ENCODE measurements at regions not wholly inside any gene's neighbourhood (a gene's known extent, or its start where the extent isn't known, plus 50 kb on each side); places are given as distances from the start of the nearest gene placed in this dataset.

DNA sequence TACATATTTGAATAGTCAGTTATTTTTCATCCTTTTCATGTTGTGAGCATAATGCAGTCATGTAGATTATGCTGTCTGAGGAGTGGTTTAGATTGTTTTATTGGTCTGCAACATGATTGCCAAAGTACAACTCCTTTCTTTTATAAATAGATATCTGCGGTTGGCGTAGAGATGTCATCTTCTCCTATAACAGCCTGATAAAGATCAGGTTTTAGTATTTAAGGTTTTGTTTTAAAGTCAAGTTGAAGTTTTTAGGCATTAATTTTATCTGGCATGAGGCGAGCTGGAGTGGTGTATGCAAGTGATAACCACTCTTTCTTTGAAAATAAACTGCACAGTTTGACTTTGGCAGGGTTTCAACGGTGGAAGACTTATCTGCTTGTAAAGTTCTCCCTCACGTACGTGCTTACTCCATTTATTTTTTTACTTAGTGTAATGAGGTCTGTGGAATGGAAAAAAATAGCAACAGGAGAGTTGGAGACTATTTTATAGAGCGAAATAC is 126.3 kb downstream of the FBXO8 start:
- TF ChIP-seq ZFX (IDR thresholded peaks at IDR 0.05; ENCODE audit: borderline replicate concordance) (no peak), CTCF (IDR thresholded peaks at IDR 0.05) (no peak)
- no peak overlapping the region for H3K27ac ChIP-seq

GRCh38 chr4:174156239-174156826 is 127.1 kb downstream of the FBXO8 start:
- H3K27ac ChIP-seq, result no peak overlapping the region
- TF ChIP-seq CTCF (IDR thresholded peaks at IDR 0.05), result peak; percentile 72
- TF ChIP-seq ZFX (IDR thresholded peaks at IDR 0.05; ENCODE audit: borderline replicate concordance), result no peak

DNA sequence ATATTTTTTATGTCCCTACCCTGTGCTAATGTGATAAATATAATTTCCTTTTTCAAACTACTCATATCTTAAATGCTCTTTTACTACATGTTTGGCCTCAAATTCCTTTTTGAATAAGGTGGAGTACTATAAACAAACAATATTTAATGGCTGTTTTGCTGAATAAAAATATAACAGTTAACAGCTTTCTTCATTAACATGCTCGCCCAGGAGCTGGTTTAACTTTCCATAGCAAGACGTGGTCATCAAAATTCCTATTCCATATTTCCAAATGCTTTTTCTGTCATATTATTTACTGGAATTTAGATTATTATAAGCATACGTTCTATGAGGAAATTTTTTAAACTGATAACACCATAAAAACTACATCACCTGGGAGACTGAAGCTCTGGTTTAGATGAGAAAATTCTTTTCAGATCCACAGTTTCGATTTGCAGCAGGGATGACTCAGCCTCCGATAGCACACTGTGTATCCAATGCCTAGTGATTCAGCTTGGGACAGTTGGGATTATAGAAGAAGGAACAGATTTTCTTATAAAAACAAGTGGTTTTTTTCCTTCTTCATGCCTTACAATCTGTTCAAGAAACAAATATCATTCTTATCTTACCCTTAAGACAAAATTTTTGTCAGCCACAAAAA is 129.1 kb downstream of the FBXO8 start:
- TF ChIP-seq ZFX (IDR thresholded peaks at IDR 0.05; ENCODE audit: borderline replicate concordance), result no peak
- TF ChIP-seq CTCF (IDR thresholded peaks at IDR 0.05), result no peak
- H3K27ac ChIP-seq, result no peak overlapping the region

DNA sequence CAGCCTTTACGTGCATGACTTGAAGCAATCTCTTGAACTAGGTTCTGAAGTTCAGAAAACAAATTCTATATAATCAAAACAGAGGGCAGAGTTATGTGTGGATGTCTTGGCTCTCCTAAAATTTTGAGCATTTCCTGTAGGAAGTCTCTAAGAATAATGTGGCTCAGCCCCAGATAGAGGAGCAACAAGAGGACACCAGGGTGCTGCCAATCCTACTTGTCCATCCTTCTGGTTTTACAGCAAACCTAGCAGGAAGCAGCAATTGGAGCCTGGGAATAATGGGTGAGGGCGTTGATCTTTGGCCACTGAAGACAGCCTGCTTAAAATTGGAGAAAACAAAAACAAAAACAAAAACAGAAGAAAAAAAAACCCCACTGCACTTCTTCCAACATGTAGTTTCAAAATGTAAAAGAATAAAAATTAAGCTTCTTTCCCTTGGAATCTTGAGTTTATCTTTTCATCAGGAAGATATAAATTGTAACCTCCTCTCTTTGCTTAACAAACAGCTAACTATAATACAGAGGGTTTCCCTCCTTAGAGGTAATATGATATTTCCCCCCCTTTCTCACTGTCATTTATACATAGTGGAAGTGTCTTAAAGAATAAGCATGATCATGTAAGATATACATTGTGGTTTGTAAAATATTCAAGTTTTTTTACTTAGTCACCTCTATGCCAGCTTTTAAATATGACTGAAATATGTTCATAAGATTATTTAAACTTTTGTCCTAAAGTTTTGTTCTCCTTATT is 130.6 kb downstream of the FBXO8 start:
- H3K27ac ChIP-seq, result no peak overlapping the region

GRCh38 chr4:174147863-174148262 is 135.6 kb downstream of the FBXO8 start:
- TF ChIP-seq ZFX (IDR thresholded peaks at IDR 0.05; ENCODE audit: borderline replicate concordance) (no peak), CTCF (IDR thresholded peaks at IDR 0.05) (no peak)
- no peak overlapping the region for H3K27ac ChIP-seq

More for the DNA sequence above, 130.6 kb downstream of the FBXO8 start:
- TF ChIP-seq ZFX (IDR thresholded peaks at IDR 0.05; ENCODE audit: borderline replicate concordance) (no peak), CTCF (IDR thresholded peaks at IDR 0.05) (no peak)

GRCh38 chr4:174144106-174144505 is 139.4 kb downstream of the FBXO8 start:
- TF ChIP-seq CTCF (IDR thresholded peaks at IDR 0.05) (no peak), ZFX (IDR thresholded peaks at IDR 0.05; ENCODE audit: borderline replicate concordance) (no peak)
- no peak overlapping the region for H3K27ac ChIP-seq

- no peak overlapping the region for H3K27ac ChIP-seq
- TF ChIP-seq CTCF (IDR thresholded peaks at IDR 0.05), result no peak
- no peak for TF ChIP-seq ZFX (IDR thresholded peaks at IDR 0.05; ENCODE audit: borderline replicate concordance)
Observed at GRCh38 chr4:174141876-174142275, 141.6 kb downstream of the FBXO8 start.

All from 22Rv1 (cell line).